C4-2B (cell line): ENCODE measurements at regions not wholly inside any gene's neighbourhood (a gene's known extent, or its start where the extent isn't known, plus 50 kb on each side); places are given as distances from the start of the nearest gene placed in this dataset.

Source experiments
- ZFX ChIP-seq: fragments of 450-650 bp; IDR thresholded peaks from 2 replicates; pipeline ENCODE4 v1.6.1; 2017
- TF ChIP-seq, protein P1 (sequence below): fragments of 450-650 bp; conservative IDR thresholded peaks from 2 replicates; pipeline ENCODE4 v1.5.1; 2017; ENCODE audit warnings: mild to moderate bottlenecking

DNA sequence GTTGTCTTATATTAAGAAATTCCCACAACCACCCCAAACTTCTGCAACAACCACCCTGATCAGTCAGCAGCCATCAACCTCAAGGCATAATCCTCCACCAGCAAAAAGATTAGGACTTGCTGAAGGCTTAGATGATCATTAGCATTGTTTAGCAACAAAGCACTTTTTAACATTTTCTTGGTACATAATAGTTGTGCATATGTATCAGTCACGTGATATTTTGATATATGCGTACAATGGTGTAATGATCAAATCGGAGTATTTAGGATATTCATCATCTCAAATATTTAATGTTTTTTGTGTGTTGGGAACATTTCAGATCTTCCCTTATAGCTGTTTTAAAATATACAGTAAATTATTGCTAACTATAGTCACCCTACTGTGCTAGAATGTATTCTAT is 73.5 kb upstream of the API5 start:
- TF ChIP-seq, protein P1, sequence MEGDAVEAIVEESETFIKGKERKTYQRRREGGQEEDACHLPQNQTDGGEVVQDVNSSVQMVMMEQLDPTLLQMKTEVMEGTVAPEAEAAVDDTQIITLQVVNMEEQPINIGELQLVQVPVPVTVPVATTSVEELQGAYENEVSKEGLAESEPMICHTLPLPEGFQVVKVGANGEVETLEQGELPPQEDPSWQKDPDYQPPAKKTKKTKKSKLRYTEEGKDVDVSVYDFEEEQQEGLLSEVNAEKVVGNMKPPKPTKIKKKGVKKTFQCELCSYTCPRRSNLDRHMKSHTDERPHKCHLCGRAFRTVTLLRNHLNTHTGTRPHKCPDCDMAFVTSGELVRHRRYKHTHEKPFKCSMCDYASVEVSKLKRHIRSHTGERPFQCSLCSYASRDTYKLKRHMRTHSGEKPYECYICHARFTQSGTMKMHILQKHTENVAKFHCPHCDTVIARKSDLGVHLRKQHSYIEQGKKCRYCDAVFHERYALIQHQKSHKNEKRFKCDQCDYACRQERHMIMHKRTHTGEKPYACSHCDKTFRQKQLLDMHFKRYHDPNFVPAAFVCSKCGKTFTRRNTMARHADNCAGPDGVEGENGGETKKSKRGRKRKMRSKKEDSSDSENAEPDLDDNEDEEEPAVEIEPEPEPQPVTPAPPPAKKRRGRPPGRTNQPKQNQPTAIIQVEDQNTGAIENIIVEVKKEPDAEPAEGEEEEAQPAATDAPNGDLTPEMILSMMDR, result no peak
- no peak for TF ChIP-seq ZFX
